ENCODE measurements at regions not wholly inside any gene's neighbourhood (a gene's known extent, or its start where the extent isn't known, plus 50 kb on each side); places are given as distances from the start of the nearest gene placed in this dataset.

- no peak for TF ChIP-seq CTCF (IDR thresholded peaks at IDR 0.05)
- TF ChIP-seq POLR2A (IDR thresholded peaks at IDR 0.05): no peak
Measured at GRCh38 chr7:65304175-65304574, 69.5 kb upstream of the ZNF92 start.

All from ovary (tissue), 3 donors.